ENCODE measurements at regions not wholly inside any gene's neighbourhood (a gene's known extent, or its start where the extent isn't known, plus 50 kb on each side); places are given as distances from the start of the nearest gene placed in this dataset.

DNA sequence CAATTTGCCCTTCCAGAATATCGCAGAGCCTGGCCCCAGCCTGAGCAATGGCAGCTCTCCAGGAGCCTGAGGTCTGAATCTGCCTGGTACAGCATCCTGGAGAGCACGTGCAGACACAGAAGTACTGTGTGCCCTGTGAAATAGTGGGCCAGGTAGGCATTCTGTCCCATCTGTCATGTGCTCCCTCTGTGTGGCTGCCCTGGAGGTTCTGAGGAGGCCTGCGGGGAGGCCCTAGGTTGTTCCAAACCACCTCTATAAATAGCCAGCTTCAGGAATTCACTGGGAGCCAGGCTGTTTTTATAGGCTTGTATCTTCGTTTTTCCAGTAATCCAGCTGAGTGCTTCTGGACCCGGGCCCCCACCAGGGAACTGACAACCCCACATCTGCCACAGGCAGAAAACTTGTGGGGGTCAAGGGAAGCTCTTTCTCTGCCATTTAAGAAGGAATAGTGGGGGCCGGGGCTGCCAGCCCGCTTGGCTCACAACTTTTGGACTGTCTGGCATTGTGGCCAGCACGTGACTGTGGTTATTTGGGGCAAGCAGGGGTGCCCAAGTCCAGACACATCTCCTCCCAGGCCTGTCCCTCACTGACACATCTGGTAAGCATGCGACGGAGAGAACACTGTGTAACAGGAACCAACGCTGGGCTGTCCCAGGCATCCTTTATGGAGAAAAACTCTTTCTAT is 356.3 kb upstream of the TNRC6C start:
- DNase-seq (ENCODE audit: low read depth) = no peak

DNA sequence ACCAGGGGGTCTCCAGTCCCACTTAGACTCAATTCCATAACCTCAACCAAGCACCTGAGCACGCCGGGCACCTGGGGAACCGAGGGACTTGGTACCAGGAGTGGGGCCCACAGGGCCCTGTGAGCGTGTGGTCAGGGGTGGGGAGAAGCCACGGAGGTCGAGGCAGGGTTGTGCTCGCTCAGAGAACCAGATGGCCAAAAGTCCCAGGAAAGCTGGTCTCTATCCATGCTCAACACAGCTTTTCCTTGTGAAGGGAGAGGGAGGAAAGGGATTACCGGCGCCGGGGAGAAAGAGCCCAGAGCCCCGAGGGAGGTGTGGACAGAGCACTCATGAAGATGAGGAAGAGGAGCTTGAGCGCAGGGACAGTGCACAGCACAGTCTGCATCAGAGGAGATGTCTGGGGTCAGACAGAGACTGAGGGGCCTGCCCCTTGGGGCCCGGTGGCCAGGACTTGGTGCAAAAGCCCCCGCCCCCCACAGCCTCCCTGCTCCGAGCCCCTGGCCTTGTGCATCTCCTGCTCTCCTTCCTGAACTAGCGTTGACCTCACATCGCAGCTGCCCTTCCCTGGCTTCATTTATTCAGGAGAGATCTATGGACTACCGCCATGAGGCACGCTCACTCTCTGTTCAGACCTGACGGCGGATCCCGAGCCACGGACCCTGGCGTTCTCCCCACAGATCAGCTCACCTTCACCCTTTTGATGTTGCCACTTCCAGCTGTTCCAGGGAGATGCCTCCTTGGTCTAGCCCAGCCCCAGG is 355.4 kb upstream of the TNRC6C start:
- no peak for DNase-seq (ENCODE audit: low read depth)

DNA sequence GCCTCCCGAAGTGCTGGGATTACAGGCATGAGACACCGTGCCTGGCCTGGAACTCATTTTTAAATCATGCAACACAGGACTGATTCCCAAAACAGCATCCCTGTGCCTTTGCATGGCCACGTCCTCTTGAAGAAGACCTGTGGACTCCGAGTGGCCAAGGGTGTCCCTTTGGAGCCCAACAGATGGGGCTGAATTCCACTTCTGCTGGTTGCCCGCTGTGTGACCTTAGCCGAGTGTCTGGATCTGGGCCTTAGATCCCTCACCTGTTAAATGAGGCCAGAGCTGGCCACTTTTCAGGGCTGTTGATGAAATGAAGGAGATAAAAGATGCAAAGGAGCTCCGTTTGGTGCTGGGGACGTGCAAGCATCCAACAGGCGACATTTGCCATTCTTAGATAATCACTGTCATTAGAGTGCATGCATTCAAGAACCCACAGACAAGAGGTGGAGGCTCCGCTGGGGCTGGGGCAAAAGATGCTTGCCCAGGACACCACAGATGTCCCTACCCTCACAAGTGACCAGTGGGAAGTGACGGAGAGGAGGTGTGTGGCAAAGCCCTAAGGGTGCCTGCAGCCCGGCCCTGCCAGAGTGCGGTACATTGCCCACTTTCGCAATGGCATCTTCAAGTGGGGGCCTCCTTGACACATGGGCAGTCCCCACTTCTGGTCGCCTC is 354.1 kb upstream of the TNRC6C start:
- DNase-seq (ENCODE audit: low read depth) = no peak

DNA sequence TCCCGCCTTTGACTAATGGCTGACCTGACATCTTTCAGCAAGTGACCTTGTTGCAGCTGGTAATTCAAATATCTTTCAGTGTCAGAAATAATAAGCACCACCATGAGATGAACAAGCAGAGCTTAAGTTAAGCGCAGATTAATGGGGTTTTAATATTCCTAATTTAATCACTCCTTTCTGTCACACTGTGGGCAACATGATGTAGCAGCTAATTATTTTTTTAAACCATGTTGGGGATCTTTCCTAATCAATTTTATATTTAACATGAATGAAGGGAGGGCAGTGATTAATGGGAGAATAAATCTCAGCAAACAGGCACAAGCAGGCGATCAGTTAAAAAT is 353.6 kb upstream of the TNRC6C start:
- no peak for DNase-seq (ENCODE audit: low read depth)

DNA sequence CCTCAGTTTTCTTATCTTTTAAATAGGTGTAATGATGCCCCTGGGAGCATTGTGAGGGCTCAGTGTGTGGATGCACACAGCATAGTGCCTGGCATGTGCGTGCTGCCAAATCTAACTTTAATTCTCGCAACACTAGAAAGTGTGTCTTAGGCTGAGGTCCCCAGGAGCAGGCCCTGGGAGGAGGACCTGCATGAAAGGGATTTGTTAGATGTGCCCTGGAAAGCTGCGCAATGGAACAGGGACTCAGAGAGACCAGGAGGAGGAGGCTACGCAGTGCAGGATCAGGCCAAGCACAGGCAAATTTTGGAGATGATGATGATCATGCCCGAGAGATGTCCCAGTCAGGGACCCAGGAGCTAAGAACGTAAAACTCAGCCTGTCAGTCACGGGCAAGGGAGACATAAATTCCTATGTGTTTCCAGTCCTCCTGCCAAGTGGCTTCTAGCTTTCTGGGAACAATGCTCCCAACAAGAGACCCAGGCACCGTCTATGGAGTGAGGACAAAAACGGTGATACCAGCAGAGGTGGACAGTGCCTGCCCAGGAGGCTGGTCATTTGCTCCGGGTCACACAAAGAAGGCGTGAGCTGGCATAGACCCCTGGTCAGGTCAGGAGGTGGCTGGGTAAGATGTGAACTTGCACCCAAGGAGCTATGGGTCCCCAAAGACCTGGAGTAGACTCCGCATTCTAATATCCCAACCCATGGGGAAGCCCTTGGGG is 352.2 kb upstream of the TNRC6C start:
- no peak for DNase-seq (ENCODE audit: low read depth)

DNA sequence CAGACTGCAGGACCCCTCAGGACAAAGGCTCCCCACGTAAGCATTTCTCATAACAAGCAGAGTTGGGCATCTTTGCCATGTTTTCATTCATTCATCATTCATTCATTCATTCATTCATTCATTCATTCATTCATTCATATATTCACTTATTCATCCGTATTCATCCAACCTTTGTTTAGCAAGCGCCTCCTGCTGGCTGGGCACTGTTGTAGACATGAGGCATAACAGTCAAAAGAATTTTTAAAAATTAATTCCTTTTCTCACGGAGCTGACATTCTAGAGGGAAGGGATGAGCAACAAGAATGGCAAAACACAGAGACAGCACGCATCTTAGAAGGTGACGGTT is 351.7 kb upstream of the TNRC6C start:
- DNase-seq (ENCODE audit: low read depth) = no peak

DNA sequence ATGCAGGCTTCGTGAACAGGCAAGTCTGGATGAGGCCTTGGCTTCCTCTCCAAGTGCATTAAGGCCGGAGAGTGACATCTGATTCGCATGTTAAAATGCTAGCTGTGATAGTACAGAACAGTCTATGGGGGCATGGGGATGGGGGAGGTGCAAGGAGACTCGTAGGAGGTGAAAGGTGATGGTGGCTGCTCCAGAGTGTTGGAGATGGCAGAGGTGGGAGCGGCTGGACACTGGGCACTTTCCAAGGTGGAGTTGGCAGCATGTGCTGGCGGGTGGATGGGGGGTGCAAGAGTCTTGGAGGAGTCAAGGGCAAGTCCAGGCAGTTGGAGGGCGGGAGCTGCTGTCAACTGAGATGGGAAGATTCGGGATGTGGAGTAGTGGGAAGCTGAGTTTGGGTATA is 350.9 kb upstream of the TNRC6C start:
- DNase-seq (ENCODE audit: low read depth) = no peak

DNA sequence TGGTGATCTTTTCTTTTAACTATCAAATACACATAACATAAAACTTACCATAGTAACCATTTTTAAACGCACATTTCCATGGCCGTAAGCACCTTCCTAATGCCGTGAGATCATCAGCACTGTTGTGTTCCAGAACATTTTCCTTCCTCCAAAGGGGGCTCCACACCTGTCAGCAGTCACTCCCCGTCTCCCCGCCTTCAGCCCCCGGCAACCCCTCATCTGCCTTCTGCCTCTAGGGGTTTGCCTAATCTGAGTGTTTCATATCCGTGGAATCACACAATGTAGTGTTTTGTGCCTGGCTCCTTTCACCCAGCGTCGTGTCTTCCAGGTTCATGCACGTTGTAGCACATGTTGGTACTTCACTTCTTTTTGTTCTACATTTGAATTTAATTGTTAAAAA is 350.1 kb upstream of the TNRC6C start:
- DNase-seq (ENCODE audit: low read depth) = no peak

DNA sequence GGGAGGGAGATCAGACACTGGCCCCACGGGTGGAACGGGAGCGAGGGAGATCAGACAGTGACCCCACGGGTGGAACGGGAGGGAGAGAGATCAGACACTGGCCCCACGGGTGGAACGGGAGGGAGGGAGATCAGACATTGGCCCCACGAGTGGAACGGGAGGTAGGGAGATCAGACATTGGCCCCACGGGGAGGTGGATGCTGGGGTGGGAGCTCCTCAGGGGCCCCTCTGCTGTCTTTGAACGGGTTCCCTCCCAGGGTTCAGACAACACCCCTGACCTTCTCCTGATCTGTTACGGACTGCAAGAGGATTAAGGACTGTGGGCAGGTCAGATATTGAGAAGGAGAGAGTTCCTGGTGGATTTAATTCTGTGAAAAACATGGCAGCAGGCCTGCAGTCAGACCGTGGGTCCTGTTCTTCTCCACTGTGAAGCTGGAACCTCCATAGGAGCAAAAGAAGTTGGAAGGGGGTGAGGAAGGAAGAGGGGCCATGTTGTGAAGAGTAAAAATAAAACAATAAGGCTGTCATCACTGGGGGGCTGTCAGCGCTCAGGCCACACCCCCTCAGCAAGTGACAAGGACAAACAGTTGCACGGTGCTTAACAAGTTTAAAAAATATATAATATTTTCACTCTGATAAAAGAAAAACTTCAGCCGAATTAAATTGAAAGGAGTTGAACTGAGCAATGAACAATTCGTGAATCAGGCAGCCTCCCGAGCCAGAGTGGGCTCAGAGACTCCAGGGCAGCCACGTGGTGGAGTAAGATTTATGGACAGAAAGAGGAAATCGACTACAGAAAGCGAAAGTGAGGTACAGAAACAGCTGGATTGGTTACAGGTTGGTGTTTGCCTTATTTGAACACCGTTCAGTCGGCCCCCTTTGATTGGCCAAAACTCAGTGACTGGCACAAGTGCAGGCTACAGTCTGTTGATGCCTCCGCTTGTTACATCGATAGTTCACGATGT is 348.7 kb upstream of the TNRC6C start:
- DNase-seq (ENCODE audit: low read depth) = no peak

DNA sequence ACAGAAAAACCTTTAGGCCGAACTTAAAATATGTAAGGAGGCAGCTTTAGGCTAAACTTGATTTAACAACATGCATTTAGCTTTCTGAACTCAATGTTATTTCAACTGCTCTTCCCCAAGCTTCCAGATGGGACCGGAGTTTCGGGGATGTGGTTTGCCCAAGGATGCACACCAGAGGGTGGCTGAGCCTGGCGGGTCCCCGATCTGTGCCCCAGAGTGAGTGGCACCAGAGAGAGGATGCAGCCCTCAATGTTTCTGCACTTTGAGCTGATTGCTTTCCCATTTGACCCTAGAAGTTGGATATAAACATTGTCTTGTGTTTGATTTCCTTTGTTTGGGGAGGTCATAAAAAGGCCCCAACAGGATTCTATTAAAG is 348.0 kb upstream of the TNRC6C start:
- DNase-seq (ENCODE audit: low read depth) = no peak

DNA sequence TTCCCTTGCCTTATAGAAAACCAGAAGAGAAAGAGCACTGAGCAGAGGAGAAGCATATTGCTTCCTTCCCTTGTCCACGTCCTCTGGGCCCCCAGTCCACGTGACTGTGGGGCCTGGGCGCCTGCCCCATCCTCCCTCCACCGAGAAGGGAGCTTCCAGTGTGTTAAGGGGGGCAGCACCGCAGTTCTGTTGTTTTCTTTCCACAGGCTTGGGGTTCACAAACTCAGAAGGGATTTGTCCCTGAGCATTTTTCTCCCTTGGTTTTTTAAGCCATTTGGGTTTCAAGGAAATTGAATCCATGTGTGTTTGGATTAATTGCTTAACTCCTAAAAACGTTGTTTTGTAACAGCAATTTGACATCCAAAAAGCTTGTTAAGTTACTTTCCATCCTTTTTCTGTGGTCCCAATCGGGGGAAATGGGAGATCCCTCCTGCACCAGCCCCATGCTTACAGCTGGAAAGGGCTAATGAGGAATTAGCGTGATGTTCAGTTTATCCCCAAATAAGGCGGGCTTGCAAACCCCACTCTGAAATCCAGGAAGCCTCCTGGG is 347.5 kb upstream of the TNRC6C start:
- DNase-seq (ENCODE audit: low read depth) = no peak

DNA sequence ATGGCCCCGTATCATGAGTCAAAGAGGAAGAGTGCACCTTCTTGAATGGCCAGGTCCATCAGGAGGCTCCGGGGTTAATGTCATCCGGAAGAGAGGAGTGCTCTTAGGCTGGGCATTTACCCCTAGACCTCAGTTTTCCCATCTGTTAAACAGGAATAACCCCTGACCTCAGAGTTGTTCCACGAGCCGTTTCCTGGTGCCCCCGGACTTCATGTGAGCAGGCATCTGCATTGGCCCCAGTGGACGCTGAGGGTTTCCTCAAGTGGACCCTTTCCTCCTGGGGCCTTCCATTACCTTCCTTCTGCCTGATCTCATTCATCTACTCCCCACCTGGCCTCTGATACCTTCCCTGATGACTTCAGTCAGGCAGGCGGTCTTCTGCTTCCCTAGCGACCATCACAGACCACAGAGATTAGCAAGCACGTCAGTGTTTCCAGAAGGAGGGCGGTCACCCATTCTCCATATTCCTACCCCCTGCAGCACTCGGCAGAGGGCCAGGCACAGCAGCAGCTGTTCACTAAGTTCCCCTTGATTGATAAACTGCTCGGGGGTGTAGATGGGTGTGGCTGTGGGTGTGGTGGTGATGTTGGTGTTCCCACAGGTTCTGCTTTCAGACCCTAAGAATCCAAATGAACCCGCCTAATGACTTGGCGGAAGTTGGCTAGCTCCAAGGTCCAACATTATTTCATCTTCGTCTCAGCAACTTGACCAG is 346.6 kb upstream of the TNRC6C start:
- no peak for DNase-seq (ENCODE audit: low read depth)

DNA sequence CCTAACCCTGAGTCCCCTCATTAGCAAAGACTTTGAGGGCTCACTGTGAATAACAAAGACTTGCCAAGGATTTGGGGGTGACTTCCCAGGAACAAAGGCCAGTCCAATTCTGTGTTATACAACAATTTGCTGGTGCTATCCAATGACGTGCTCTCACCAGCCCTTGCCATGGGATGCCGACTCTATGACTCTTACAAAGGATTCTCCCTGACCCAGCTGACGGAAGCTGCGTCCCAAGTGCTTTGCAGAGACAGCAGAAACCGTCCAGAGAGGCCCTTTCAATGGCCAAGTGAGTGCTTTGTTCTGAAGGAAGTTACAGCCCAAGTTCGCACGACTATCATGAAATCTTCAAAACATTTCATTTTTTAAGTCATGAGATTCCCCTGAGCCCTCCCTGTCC is 345.3 kb upstream of the TNRC6C start:
- no peak for DNase-seq (ENCODE audit: low read depth)

DNA sequence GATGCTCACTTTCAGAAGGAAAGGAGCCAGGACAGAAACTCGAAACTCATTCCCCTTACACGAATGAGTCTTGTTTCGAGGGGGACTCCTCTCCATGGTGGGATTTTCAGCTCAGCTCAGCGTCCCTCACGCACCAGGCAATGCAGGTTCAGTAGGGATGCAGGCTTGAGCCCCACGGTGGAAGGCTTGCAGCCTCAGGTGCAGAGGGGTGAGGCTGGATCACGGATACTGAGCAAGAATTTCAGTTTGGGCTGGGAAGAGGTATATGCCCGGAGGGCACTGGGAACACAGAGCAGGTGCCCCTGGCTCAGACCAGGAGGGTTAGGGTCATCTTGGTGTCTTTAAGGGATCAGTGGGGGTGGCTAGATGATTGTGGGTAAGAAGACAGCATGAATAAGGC is 344.9 kb upstream of the TNRC6C start:
- DNase-seq (ENCODE audit: low read depth) = no peak

DNA sequence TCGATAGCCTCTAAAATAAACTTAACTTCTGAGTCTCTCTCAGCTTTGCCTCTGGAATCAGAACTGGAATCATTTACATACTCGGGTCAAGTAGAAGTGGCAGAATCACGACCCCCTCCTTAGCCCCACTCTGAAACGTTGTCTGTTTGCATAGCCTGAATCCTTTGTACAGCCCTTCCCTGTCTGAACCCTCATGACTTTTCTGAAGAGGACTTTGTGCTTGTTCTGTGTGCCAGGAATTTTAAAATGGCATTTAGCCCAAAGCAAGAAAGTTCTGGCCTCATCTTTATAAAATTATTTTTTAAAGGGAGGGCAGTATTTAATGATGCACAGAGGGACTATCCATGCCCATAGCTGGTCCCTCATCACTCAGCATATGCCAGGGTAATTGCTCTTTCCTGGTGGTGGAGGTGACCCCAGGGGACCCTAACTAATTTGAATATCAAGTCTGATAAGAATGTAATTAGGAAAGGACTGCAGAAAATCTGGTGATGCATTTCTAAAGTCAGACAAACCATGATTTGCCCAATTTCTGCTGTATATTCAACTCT is 342.7 kb upstream of the TNRC6C start:
- DNase-seq (ENCODE audit: low read depth) = no peak

DNA sequence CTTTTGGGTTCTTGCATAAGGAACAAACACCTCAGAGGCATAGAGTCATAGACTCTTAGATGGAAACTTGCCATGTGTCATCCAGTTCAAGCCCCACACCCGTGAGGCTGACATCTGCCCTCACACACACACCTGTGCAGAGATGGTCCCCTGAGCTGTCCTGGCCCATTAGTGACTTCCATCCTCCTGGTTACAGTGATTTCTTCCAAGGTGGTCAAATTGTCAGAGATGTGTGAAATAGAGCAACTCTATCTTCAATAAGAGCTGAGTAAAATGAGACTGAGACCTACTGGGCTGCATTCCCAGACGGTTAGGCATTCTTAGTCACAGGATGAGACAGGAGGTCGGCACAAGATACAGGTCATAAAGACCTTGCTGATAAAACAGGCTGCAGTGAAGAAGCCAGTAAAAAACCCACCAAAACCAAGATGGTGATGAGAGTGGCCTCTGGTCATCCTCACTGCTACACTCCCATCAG is 342.2 kb upstream of the TNRC6C start:
- no peak for DNase-seq (ENCODE audit: low read depth)

DNA sequence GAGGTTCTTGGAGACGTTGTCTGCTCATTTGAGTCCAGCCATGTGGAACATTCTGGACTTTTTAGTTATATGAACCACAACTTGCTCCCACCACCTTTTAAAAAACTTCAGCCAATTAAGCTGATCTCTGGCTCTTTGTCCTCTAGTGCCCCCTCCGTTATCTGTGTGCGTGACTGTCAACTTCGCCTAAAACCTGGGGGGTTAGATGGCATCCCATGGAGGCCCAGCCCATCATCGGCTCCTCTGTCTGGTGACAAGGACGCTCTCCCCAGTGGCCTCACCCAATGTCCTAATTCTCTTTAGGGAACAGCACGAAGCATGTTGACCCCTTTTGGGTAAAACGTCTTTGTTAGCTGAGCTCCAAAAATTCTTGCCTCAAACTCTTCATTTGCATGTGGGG is 341.0 kb upstream of the TNRC6C start:
- DNase-seq (ENCODE audit: low read depth) = no peak

DNA sequence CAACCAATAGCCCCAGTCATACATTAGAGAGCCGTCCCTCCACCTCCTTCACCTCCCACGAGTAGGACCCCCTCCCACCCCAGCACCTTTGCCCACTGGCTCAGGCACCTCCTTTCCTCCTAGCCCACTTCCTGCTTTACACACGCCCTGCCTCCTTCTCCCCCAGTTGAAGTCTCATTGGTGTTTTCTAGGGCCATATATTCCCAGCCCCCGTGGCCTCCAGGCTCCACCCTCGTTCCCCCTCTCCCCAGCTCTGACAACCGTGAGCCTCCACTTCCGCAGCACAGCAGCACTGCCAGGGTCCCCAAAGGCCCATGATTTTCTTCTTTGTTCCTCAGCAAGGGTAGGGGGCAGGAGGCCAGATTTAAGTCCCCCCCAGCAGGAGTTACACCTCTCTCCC is 340.3 kb upstream of the TNRC6C start:
- DNase-seq (ENCODE audit: low read depth) = no peak

DNA sequence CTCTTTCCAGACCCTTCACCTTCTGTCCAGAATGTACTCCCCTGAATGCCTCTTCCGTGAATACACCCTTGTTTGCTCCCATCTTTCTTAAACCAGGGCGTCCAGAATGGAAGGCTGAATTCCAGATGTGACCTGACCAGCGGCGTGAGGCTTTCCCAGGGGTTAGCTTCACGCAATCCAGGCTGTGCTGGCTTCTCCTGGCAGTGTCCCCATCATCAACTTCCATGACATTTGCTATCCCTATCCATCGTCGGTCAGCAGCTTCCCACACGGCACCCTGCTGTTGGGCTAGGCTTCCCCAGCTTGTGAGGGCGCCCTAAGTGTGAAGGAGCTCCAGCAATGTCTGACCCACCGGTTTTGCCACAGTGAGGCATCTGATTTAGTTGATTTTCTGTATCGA is 339.8 kb upstream of the TNRC6C start:
- DNase-seq (ENCODE audit: low read depth) = no peak

DNA sequence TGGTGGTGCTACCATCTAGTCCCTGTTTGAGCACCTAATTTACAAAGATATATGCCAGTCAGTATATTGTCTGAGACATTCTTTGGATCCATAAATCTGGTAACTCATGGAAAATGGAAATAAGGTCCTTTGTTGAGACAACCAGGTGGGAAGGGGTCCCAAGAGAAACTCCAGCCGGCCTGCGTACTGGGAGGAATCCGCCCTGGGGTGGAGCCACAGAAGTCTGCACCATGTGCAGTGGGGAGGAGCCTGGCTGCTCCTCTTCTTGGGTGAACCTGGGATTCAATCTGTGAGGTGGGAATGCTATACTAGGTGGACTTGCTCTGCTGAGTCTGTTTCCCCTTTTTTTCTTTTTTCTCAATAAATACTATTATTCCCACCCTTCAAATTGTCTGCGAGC is 339.2 kb upstream of the TNRC6C start:
- no peak for DNase-seq (ENCODE audit: low read depth)
